GM23338 (cell line): ENCODE measurements at regions not wholly inside any gene's neighbourhood (a gene's known extent, or its start where the extent isn't known, plus 50 kb on each side); places are given as distances from the start of the nearest gene placed in this dataset.

Experiments used
- ATAC-seq: fragments of 200-7000 bp; cut with Tn5 transposase; 3 replicates; pipeline ENCODE4 v1.9.1; 2020
- DNase-seq: peaks from one replicate; pipeline ENCODE4 v3.0.0-alpha.2; 2015; ENCODE audit warnings: low spot score
- H2AFZ ChIP-seq: fragments of 200-600 bp; sonication (generic); 2 replicates; pipeline ENCODE4 v1.8.0; 2016; ENCODE audit warnings: antibody characterized with exemption, mild to moderate bottlenecking, moderate library complexity
- H3F3A ChIP-seq: fragments of 200-600 bp; sonication (generic); replicated peaks from 2 replicates; pipeline ENCODE4 v1.8.0; 2017; ENCODE audit warnings: antibody characterized with exemption, mixed run types, low read depth
- H3K27ac ChIP-seq: fragments of 200-600 bp; sonication (generic); 2 replicates; pipeline ENCODE4 v1.6.1; 2016; ENCODE audit warnings: low read depth
- H3K27me3 ChIP-seq: fragments of 200-600 bp; sonication (generic); 2 replicates; pipeline ENCODE4 v1.8.0; 2016; ENCODE audit warnings: mild to moderate bottlenecking, mixed run types, moderate library complexity; ENCODE audit not compliant: insufficient read depth
- H3K36me3 ChIP-seq: fragments of 200-600 bp; sonication (generic); 2 replicates; pipeline ENCODE4 v1.8.0; 2016; ENCODE audit warnings: mild to moderate bottlenecking; ENCODE audit not compliant: insufficient read depth
- H3K4me1 ChIP-seq: fragments of 200-600 bp; sonication (generic); 2 replicates; pipeline ENCODE4 v1.8.0; 2016; ENCODE audit warnings: mild to moderate bottlenecking, moderate library complexity; ENCODE audit not compliant: insufficient read depth
- H3K4me2 ChIP-seq: fragments of 200-600 bp; sonication (generic); 2 replicates; pipeline ENCODE4 v1.7.1; 2017; ENCODE audit warnings: mixed run types
- H3K4me3 ChIP-seq: fragments of 200-600 bp; sonication (generic); 2 replicates; pipeline ENCODE4 v1.6.1; 2016; ENCODE audit warnings: mixed run types
- H3K79me2 ChIP-seq: fragments of 200-600 bp; sonication (generic); replicated peaks from 2 replicates; pipeline ENCODE4 v1.8.0; 2017; ENCODE audit warnings: mild to moderate bottlenecking; ENCODE audit not compliant: insufficient read depth
- H3K9me2 ChIP-seq: fragments of 200-600 bp; sonication (generic); 2 replicates; pipeline ENCODE4 v1.8.0; 2017; ENCODE audit not compliant: insufficient read depth
- H4K20me1 ChIP-seq: fragments of 200-600 bp; sonication (generic); replicated peaks from 2 replicates; pipeline ENCODE4 v1.8.0; 2017; ENCODE audit warnings: mild to moderate bottlenecking; ENCODE audit not compliant: insufficient read depth
- H3K27ac Mint-ChIP-seq: 2 replicates; pipeline ENCODE4 v1.8.0; 2020; ENCODE audit warnings: inconsistent platforms, mild to moderate bottlenecking, moderate library complexity, mixed read lengths
- H3K27me3 Mint-ChIP-seq: 3 replicates; pipeline ENCODE4 v1.8.0; 2022; ENCODE audit warnings: low read depth, mild to moderate bottlenecking, moderate library complexity, mixed read lengths, inconsistent platforms; ENCODE audit not compliant: insufficient read depth, poor library complexity
- H3K36me3 Mint-ChIP-seq: 3 replicates; pipeline ENCODE4 v1.8.0; 2021; ENCODE audit warnings: low read depth, mild to moderate bottlenecking, inconsistent platforms, moderate library complexity, mixed read lengths
- H3K4me1 Mint-ChIP-seq: 3 replicates; pipeline ENCODE4 v1.8.0; 2020; ENCODE audit warnings: mild to moderate bottlenecking, inconsistent platforms, mixed read lengths
- H3K4me3 Mint-ChIP-seq: 3 replicates; pipeline ENCODE4 v1.8.0; 2021; ENCODE audit warnings: moderate library complexity, mild to moderate bottlenecking, inconsistent platforms, mixed read lengths
- H3K9me3 Mint-ChIP-seq: 3 replicates; pipeline ENCODE4 v1.8.0; 2020; ENCODE audit warnings: moderate library complexity, mild to moderate bottlenecking, inconsistent platforms, mixed read lengths
- CREB1 ChIP-seq: fragments of 250-450 bp; sonication (Bioruptor Pico); IDR thresholded peaks from 2 replicates; pipeline ENCODE4 v1.5.0; 2020; ENCODE audit warnings: low read depth, mild to moderate bottlenecking, moderate library complexity
- CTCF ChIP-seq, 2 experiments: fragments of 200-600 bp in 1 of 2; sonication (generic) in 1 of 2; conservative IDR thresholded peaks; 2 replicates each; pipeline versions ENCODE4 v1.5.1 to v1.6.1; 2016 to 2017; ENCODE audit warnings: antibody characterized with exemption in 2 of 2, low read depth in 2 of 2, mild to moderate bottlenecking in 2 of 2, moderate library complexity in 1 of 2
- ETS1 ChIP-seq: IDR thresholded peaks from 2 replicates; pipeline ENCODE4 v1.6.1; 2016; ENCODE audit warnings: antibody characterized with exemption
- EZH2 ChIP-seq: fragments of 200-600 bp; sonication (generic); IDR thresholded peaks from one replicate; pipeline ENCODE4 v1.8.0; 2017; ENCODE audit warnings: antibody characterized with exemption, mild to moderate bottlenecking, low read depth; ENCODE audit not compliant: unreplicated experiment
- EZH2phosphoT487 ChIP-seq: fragments of 200-600 bp; sonication (generic); IDR thresholded peaks from one replicate; pipeline ENCODE4 v1.8.1; 2018; ENCODE audit warnings: antibody characterized with exemption; ENCODE audit not compliant: unreplicated experiment
- JUNB ChIP-seq: IDR thresholded peaks from one replicate; pipeline ENCODE4 v1.6.1; 2016; ENCODE audit warnings: antibody characterized with exemption; ENCODE audit not compliant: unreplicated experiment
- NANOG ChIP-seq: IDR thresholded peaks from 2 replicates; pipeline ENCODE4 v1.6.1; 2016; ENCODE audit warnings: antibody characterized with exemption, borderline replicate concordance
- POLR2AphosphoS5 ChIP-seq: IDR thresholded peaks from 2 replicates; pipeline ENCODE4 v1.6.1; 2016; ENCODE audit warnings: antibody characterized with exemption, low read depth
- REST ChIP-seq: IDR thresholded peaks from one replicate; pipeline ENCODE4 v1.6.1; 2018; ENCODE audit warnings: antibody characterized with exemption; ENCODE audit not compliant: unreplicated experiment
- STAT1 ChIP-seq: IDR thresholded peaks from one replicate; pipeline ENCODE4 v1.6.1; 2016; ENCODE audit warnings: antibody characterized with exemption; ENCODE audit not compliant: unreplicated experiment
- ZNF114 ChIP-seq: fragments of 250-450 bp; sonication (Bioruptor Pico); IDR thresholded peaks from 2 replicates; pipeline ENCODE4 v1.5.0; 2020; ENCODE audit warnings: mild to moderate bottlenecking, moderate library complexity
- ZNF331 ChIP-seq: fragments of 250-450 bp; sonication (Bioruptor Pico); IDR thresholded peaks from 2 replicates; pipeline ENCODE4 v1.5.0; 2020; ENCODE audit warnings: low read depth, mild to moderate bottlenecking, moderate library complexity
- ZNF462 ChIP-seq: fragments of 250-450 bp; sonication (Bioruptor Pico); IDR thresholded peaks from 2 replicates; pipeline ENCODE4 v1.5.0; 2020; ENCODE audit warnings: mild to moderate bottlenecking, moderate library complexity

- Histone ChIP-seq H3K36me3 (no peaks in the 10 kb centered on the region; the same call in 1 of the 2 replicates), H3K9me2 (no peaks in the 10 kb centered on the region), H3K27ac (no peak overlapping the region), H3K4me1 (no peaks in the 10 kb centered on the region), H2AFZ (no peak overlapping the region), H3K4me2 (no peak overlapping the region), H3K4me3 (no peak overlapping the region), H3F3A (no peaks in the 10 kb centered on the region), H3K79me2 (no peaks in the 10 kb centered on the region), H4K20me1 (no peaks in the 10 kb centered on the region), H3K27me3 (no peaks in the 10 kb centered on the region)
- peaks cover 37% of the 10 kb centered on the region for H3K9me3 Mint-ChIP-seq
- H3K4me1 Mint-ChIP-seq = no peaks in the 10 kb centered on the region
- ATAC-seq (no peak), DNase-seq (no peak)
- H3K27me3 Mint-ChIP-seq = no peaks in the 10 kb centered on the region
- peaks cover 23% of the 10 kb centered on the region; the same call in 2 of the 3 replicates for H3K36me3 Mint-ChIP-seq
- TF ChIP-seq ZNF114 = no peak
- TF ChIP-seq REST = no peak
- TF ChIP-seq EZH2 = no peak
- no peak for TF ChIP-seq JUNB
- no peak for TF ChIP-seq ZNF462 (CRISPR knock-in tag)
- TF ChIP-seq ETS1 = no peak
- no peak for TF ChIP-seq STAT1
- no peak for TF ChIP-seq ZNF331 (CRISPR knock-in tag)
- no peak for TF ChIP-seq EZH2phosphoT487
- TF ChIP-seq CTCF (conservative IDR thresholded peaks at IDR 0.05; ENCODE audit: low read depth in 2 of 2) = no peak
- TF ChIP-seq CREB1 (CRISPR knock-in tag) = no peak
- TF ChIP-seq NANOG = no peak
- no peak for TF ChIP-seq POLR2AphosphoS5
- H3K4me3 Mint-ChIP-seq = no peak overlapping the region
- no peak overlapping the region for H3K27ac Mint-ChIP-seq
Observed at GRCh38 chr5:175148636-175149172, 295.3 kb downstream of the DRD1 start.
